HG02678 (cell line): ENCODE measurements at regions not wholly inside any gene's neighbourhood (a gene's known extent, or its start where the extent isn't known, plus 50 kb on each side); places are given as distances from the start of the nearest gene placed in this dataset.

Source experiments
- ATAC-seq: cut with Tn5 transposase; IDR thresholded peaks from one replicate; pipeline ENCODE4 v1.9.1; 2021; ENCODE audit warnings: mild to moderate bottlenecking, moderate library complexity; ENCODE audit not compliant: unreplicated experiment

- ATAC-seq, result no peak
Observed at GRCh38 chr17:72338304-72338703, 217.5 kb downstream of the SOX9 start.

DNA sequence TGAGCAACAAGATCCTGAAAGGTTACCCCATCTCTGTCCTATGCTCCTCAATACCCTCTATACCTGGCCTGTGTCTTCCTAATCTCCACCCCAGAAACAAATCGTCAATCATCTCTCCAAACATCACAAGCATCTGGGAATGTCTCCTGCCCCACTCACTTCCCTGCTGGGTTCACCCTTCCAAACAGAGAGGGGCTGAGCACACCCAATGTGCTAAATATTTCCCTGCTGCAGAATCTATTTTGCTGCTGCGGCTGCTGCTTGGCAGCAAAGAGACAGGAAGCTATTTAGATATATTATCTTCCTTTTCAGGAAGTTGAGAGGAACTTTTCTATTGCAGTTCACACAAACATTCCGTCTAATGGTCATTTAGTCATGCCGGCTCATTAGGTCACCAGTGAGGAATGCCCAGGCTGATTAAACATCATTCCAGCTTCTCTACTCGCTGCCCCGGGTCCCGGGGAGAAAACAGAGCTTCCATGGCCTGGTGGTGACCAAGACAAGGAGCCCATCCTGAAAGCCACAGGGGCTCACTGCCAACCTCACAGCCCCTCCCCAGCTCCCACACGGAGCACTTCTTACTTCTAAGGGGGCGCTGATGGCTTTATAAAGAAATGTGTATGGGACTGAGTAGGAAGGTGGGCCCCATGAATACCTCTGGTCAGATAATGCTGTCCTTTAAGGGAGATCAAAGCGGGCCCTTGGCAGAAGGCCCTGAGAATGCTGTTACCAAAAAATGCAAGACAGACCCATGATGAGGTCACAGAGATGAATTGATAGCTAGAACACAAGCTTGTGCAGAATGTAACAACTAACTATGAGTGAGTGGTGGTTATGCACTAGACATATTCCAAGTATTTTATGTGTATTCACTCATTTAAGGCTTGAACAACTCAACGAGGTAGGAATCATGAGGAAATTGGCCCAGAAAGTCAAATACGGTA lies 218.3 kb downstream of the SOX9 start:
- no peak for ATAC-seq

GRCh38 chr17:72340836-72341235 lies 220.0 kb downstream of the SOX9 start:
- no peak for ATAC-seq

DNA sequence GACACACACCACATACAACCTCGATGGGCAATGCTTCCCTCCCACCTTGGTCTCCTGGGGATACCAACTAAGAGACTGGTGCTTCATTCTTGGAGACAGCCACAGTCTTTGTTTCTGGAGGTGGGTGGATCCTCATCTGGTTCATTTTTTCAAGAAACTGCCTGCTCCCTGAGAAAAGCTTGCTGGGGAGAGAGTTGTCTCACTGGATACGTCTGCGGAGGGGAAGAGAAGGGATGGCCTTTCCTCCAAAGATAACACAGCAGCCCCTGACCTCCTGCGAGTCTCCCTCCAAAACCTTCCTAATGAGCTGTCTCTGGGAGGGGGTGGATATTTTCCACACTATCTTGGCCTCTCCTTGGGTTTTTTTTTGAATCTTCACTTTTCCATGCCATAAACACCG lies 221.2 kb downstream of the SOX9 start:
- ATAC-seq, result no peak

- ATAC-seq, result no peak
Observed at GRCh38 chr17:72342627-72343527, 222.1 kb downstream of the SOX9 start.

GRCh38 chr17:72343911-72344310 lies 223.1 kb downstream of the SOX9 start:
- ATAC-seq, result no peak

GRCh38 chr17:72344613-72345012 lies 223.8 kb downstream of the SOX9 start:
- no peak for ATAC-seq

DNA sequence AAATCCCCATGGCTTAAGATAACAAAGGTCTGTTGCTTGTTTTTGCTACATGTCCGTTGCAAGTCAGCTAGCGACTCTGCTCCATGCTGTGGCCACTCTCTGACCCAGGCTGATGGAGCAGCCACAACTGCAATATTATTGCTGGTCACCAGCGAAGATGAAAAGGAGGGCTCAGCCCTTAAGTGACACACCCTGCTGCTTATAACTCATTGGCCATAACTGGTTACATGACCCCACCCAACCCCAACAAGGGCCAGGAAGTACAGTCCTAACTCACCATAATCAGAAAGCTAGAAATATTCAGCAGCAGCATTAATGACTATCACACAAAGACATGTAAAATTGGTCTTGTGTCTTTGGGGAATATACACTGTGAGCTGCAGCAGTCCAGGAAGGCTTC lies 224.3 kb downstream of the SOX9 start:
- ATAC-seq, result no peak

- ATAC-seq, result no peak
Observed at GRCh38 chr17:72345536-72345935, 224.7 kb downstream of the SOX9 start.

- ATAC-seq, result no peak
Observed at GRCh38 chr17:72346306-72346705, 225.5 kb downstream of the SOX9 start.

GRCh38 chr17:72349011-72349410 lies 228.2 kb downstream of the SOX9 start:
- ATAC-seq, result no peak

GRCh38 chr17:72349491-72349995 lies 228.7 kb downstream of the SOX9 start:
- ATAC-seq, result no peak

DNA sequence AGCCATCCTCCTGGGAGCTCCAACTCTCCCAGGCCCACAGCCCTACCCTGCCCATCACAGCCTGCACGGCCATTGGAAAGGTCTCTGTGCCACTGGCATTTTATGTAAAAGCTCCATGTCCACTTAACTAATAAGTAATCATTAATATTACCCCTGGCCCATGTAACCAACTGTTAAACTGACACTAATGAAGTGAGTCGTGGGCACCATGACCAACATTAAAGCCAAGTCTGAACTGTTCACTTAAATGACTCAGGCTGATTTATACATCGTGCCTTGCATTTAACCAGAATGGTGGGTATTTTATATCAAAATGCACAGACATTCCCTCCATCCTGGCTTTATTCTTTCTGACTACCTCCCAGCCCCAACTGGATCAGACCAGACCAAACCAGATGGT lies 229.3 kb downstream of the SOX9 start:
- ATAC-seq, result no peak

DNA sequence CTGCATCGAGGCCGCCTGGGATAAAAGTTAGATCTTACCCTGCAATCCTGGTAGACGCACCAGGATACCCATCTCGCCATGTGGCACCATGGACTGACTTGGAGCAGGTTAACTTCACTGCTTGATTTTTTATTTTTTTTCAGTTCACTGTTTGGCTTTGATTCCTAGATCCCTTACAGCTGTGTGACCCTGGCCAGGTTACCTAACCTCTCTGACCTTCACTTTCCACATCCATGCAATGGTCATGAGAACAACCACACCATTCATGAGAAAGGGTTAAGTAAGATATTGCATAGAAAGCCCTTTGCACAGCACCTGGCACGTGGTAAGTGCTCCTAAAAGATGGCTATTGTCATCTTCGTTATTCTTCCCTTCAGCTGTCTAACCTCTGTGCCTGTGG lies 230.5 kb downstream of the SOX9 start:
- ATAC-seq, result no peak

DNA sequence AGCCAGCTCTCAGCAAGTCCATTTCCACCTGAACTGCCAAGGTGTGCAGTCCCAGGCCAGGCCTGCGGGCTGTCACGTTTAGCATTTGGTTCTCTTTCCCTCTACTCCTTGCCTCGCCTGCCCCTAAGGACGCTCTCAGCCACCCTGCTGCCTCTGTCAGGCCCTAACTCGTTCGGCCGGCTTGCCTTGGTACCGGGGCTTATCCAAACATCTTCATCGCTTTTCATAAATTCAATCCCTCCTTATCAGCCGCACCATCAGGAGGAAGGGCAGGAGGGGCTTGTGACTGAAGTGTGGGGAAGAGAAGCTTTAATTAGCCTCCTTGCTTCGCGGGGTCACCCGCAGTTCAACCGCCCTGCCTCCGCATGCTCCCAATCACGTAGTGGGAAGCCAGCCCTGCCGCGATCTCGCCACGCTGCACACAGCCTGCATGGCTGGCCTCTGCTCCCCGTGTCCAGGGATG lies 231.1 kb downstream of the SOX9 start:
- ATAC-seq, result no peak

DNA sequence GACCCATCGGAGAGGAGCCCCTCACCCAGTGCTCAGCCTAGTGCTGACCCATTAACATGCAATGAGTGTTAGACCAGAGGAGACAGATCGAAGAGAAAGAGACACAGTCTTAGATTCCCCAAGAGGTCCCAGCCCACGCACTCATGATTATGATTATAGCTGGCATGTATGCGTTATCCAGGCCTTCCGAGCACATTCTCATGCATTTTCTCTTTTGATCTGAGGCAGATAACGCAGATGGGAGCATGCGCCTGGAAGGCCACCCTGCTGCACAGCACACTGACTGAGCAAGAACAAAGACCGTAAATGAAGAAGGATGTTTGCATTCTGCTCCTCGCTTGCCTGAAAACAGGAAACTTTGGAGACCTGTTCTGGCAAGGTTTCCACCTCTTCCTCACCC lies 232.7 kb downstream of the SOX9 start:
- no peak for ATAC-seq

GRCh38 chr17:72354071-72354470 lies 233.3 kb downstream of the SOX9 start:
- no peak for ATAC-seq

- ATAC-seq, result no peak
Observed at GRCh38 chr17:72357764-72358365, 237.0 kb downstream of the SOX9 start.

GRCh38 chr17:72358465-72358864 lies 237.6 kb downstream of the SOX9 start:
- ATAC-seq, result no peak

DNA sequence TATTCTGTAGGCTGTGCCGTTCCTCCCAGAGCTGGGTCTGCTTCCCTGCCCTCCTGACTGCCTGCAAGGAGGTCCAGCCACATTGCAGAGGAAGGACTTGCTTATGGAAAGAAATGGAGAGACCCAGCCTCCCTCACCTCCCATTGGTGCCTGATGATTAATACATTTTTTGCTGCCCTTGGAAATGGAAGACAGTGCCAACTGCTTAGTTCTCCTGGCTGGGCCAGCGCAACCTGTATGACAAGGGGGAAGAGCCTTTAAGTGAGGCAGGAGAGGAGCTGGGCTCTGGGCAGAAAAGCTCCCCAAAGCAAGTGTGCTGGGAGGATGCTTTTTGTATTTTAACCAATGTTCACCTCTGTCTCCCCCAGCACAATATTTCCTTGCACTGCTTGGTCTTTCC lies 238.5 kb downstream of the SOX9 start:
- no peak for ATAC-seq

GRCh38 chr17:72359811-72360210 lies 239.0 kb downstream of the SOX9 start:
- ATAC-seq, result no peak
